GM18909 (cell line): ENCODE measurements at regions not wholly inside any gene's neighbourhood (a gene's known extent, or its start where the extent isn't known, plus 50 kb on each side); places are given as distances from the start of the nearest gene placed in this dataset.

Source experiments
- ATAC-seq: cut with Tn5 transposase; IDR thresholded peaks from one replicate; pipeline ENCODE4 v1.9.1; 2021; ENCODE audit warnings: mild to moderate bottlenecking; ENCODE audit not compliant: unreplicated experiment, poor library complexity

DNA sequence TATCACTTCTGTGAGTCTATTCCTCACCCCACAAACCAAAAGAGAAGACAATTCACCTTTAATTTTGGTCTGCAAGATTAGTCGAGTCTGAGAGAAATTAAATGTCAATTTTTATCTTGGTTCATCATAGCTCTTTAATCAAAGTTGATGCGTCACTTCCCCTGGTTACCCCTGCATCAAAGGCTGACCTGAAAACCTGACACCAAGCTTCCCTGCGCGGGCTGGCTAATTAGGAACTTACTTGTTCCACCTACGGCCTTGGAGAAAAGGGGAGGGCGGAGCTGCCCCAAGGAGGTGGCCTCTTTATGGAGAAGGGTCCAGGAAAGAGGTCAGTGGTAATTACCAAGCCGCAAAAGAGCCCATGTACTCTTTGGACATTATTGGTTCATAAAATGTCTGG, 218.4 kb downstream of the ARRDC4 start:
- ATAC-seq: no peak

GRCh38 chr15:98187549-98187948, 227.0 kb downstream of the ARRDC4 start:
- no peak for ATAC-seq

GRCh38 chr15:98190914-98191313, 230.4 kb downstream of the ARRDC4 start:
- no peak for ATAC-seq

DNA sequence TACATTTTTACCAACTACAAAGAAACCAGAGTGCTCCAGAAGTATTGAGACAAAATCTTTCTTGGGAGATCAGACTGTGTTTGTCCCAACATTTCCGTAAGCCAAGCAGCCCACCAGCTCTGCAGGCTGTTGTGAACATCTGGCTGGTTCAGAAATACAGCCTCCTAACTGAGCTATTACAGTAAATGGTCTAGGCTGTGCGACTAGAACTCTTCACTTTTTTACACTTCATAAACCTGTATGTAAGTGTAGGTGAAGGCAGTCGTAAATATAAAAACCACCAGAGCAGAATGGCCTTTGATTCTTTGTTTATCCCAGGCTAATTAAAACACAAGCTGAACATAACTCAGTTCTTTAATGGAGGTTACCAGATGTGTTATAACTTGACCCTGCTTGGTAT, 235.3 kb downstream of the ARRDC4 start:
- ATAC-seq: no peak

- ATAC-seq: no peak
These were observed 235.9 kb downstream of the ARRDC4 start for GRCh38 chr15:98196371-98196770.

DNA sequence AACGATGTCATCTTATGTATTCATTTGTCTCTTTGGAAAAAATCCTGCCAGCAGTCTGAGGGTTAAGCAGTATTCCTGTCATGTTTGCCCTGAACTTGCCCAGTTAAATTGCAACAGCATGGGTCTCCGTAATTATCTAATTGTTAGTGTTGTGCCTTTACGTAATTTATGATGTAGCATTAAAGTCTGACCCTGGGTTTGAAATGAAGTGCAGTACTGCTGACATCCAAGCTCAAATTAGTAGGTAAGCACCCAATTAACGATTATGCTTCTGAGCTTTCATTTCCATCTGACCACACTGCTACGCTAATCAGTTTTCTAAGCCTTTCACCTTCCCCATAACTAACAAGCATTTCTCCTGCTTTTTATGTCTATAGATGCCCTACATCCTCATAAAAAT, 241.8 kb downstream of the ARRDC4 start:
- ATAC-seq: no peak

DNA sequence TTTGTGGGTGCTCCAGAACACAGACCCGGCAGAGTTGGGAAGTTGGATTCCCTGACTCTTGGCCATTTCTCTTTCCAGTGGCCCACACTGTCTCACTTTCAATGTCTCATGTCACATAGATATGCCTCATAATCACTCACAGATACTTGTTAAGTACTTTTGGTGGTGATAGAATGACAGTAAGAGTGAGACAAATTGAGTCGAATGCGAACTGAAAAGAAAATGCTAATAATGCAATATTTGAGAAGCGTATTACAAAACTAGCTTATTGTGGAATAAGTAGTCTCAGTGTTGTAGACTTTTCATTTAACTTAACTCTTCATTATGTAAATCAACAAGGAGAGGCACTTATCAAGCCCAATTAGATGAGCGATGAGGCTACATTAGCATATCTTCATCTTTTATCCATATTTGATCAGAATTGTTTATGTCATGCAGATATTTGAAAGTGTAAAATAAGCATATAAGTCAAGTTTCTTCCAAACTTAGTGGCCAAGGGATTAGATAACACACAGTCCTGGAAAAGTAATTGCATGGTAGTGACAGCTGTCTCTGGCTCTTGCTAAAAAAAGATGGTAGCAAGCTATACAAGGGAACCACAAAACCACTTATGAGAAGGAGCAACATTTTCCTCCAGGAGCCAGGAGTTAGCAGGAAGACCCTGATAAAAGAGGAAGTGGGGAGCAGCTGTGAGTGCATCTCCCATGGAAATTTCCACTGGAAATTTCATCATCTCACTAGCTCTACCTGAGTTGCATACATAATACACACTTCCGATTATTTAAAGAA, 243.6 kb downstream of the ARRDC4 start:
- ATAC-seq: no peak

GRCh38 chr15:98207928-98208327, 247.4 kb downstream of the ARRDC4 start:
- ATAC-seq: no peak

- ATAC-seq: no peak
These were observed 253.0 kb downstream of the ARRDC4 start for GRCh38 chr15:98213346-98213979.

DNA sequence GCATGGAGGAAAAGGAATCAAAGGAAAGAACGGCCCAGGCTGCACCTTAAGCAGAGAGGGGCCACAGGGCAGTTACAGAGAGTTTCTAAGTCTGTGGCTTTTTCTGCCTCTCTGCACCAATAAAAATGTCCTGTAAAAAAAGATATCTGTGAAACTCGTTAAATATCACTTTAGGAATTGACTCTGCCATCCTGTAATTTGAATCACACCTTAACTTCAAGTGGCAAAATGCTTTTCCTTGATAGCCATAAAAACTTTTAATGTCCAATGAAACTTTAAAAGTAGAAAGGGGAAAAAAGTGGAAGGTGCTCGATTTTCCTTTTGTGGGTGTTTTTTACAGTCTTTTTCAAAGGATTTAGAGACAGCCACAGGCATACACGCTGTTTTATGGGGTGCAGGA, 255.7 kb downstream of the ARRDC4 start:
- no peak for ATAC-seq

- no peak for ATAC-seq
These were observed 256.9 kb downstream of the ARRDC4 start for GRCh38 chr15:98217356-98217755.

- no peak for ATAC-seq
These were observed 260.6 kb downstream of the ARRDC4 start for GRCh38 chr15:98221144-98221543.

DNA sequence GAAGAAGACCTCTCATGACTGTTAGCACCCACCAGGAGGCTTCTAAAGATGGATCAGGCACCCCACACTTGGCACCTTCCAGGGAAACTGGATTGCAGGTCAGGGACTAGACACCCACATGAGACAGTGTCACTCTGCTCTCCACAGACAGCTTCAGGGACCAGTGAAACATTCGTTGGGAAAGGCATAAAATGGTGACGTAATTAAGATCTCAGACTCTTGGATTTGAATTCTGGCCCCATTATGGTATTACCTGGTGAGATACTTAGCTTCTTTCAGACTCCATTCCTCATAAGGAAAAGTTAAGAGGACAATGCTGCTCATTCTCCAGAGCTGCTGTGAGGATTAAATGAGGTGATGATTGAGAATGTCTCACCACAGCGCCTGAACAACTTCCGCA, 261.1 kb downstream of the ARRDC4 start:
- ATAC-seq: no peak

DNA sequence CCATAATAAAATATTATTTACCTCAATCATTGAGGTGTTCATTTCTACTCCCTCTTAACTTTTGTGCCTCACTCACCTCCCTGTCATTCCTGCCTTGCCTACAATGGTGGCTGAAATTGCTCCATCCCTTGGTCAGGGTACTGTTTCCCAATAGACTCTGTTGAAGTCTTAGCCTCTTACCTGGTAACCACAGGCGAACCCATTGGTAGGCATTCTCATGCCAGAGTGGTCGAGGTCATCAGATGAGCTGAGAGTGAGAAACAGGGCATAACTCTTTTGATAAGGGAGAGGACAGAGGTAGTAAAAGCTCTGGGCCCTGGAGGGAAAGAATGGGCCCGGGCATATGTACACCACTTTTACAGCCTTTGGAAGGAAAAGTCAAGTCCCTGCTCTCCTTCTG, 265.6 kb downstream of the ARRDC4 start:
- ATAC-seq: no peak

DNA sequence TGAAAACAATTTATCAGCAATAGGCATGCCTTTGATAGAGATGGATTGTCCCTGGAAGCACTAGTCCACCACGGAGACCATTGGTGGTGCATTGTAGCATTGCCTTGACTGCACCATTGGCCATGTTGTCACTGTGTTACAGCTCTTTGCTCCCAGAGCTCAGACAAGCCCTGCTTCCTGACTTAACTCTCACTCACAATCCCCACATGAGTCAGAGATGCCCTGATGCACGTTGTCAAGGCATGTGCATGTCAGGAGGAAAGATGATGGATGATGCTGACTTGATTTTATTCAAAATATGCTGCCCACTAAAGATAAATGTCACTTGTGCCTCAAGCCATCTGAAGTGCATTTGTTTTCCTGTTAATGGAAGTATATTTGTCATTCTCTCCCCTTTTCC, 266.1 kb downstream of the ARRDC4 start:
- ATAC-seq: no peak

- no peak for ATAC-seq
These were observed 268.3 kb downstream of the ARRDC4 start for GRCh38 chr15:98228846-98229245.

DNA sequence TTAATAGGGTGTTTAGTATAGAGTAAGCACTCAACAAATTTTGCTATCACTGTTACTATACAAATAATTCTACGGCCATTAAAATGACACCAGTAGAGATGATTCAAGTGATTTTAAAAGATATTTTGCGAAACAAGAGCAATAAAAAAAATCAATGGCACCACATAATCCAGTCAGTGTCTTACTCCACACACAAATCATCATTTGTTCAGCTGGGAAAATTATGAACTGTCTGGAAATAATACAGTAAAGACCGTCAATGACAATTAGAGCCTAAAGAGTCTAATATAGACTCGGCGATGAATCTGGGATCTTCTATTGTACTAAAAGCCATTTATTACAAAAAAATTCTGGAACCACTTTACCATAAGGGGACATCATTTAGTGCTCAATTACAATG, 270.5 kb downstream of the ARRDC4 start:
- no peak for ATAC-seq

DNA sequence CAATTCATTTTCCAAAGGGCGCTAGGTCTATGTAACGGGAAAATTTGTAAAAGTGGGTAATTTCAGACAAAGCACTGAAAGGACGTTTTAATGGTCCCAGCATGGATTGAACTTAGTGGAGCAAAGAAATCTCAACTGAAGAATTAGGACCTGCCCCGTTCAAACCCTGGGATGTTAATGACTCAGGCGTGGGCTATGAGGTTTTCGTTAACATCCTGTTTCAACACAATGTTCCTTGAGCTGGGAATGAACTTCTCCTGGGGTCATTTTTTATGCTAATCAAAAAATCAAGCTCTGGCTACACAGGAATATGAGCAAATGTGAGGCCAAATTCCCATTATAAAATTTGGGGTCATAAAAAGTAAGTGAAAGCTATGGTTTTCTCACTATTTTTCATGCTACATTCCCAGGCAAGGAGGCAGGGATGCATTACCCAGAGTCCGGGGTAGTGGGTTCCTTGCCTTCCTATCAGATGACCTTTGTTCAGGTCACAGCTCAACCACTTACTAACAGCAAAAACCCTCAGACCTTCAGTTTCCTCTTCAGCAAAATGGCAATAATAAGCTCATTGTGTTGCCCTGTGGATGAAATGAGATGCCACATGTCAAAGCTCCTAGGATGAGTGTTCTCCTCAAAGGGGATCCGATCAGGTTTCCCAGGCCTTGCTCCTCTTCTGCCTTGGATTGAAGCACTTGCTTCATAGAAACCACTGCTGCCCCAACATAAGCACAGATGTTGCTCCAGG, 271.4 kb downstream of the ARRDC4 start:
- ATAC-seq: no peak

GRCh38 chr15:98232761-98233160, 272.3 kb downstream of the ARRDC4 start:
- ATAC-seq: no peak

DNA sequence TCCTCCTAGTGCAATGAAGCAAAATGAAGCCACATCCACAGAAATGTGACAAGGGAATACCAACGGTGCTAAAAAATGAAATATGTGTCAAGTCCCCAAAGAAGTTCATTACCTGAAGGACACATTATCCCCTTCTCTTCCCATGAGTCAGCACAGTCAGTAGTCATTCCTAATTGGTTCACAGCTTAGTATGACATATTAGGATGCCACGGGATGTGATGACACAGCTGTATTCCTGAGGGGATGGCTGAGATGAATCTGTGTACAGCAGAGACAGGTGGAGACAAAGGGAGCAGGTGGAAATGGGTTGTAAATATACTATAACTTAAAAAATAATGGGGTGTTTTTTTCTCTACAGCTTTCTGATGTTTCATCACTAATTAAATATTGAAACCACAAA, 273.4 kb downstream of the ARRDC4 start:
- no peak for ATAC-seq

- ATAC-seq: no peak
These were observed 279.8 kb downstream of the ARRDC4 start for GRCh38 chr15:98240303-98240702.
